ENCODE measurements at regions not wholly inside any gene's neighbourhood (a gene's known extent, or its start where the extent isn't known, plus 50 kb on each side); places are given as distances from the start of the nearest gene placed in this dataset.
A peak's percentile ranks its signal among the peaks of the same experiment; 100 is the strongest.

- no peak for TF ChIP-seq CTCF (IDR thresholded peaks at IDR 0.05; ENCODE audit: insufficient read depth, low read length, poor library complexity, severe bottlenecking)
- Histone ChIP-seq H3K27me3 (replicated peaks; ENCODE audit: control insufficient read depth, insufficient read depth, low read length) (no peaks in the 10 kb centered on the region), H3K4me3 (replicated peaks; ENCODE audit: low read depth, low read length) (no peak overlapping the region), H3K36me3 (ENCODE audit: control insufficient read depth, insufficient read depth, low read length) (no peaks in the 10 kb centered on the region)
- peak; percentile 45 for DNase-seq (ENCODE audit: extremely low read depth, insufficient read length)
Observed at GRCh38 chr12:25041006-25041741, 92.3 kb upstream of the BCAT1 start.

GRCh38 chr12:25040593-25040992, 91.7 kb upstream of the BCAT1 start:
- Histone ChIP-seq H3K27me3 (replicated peaks; ENCODE audit: control insufficient read depth, insufficient read depth, low read length) (no peaks in the 10 kb centered on the region), H3K36me3 (ENCODE audit: control insufficient read depth, insufficient read depth, low read length) (no peaks in the 10 kb centered on the region; the same call in 1 of the 2 replicates), H3K4me3 (replicated peaks; ENCODE audit: low read depth, low read length) (no peak overlapping the region)
- no peak for TF ChIP-seq CTCF (IDR thresholded peaks at IDR 0.05; ENCODE audit: insufficient read depth, low read length, poor library complexity, severe bottlenecking)
- DNase-seq (ENCODE audit: extremely low read depth, insufficient read length): no peak

- Histone ChIP-seq H3K27me3 (replicated peaks; ENCODE audit: control insufficient read depth, insufficient read depth, low read length) (no peaks in the 10 kb centered on the region), H3K4me3 (replicated peaks; ENCODE audit: low read depth, low read length) (no peak overlapping the region), H3K36me3 (ENCODE audit: control insufficient read depth, insufficient read depth, low read length) (no peaks in the 10 kb centered on the region; the same call in 1 of the 2 replicates)
- DNase-seq (ENCODE audit: extremely low read depth, insufficient read length): no peak
- no peak for TF ChIP-seq CTCF (IDR thresholded peaks at IDR 0.05; ENCODE audit: insufficient read depth, low read length, poor library complexity, severe bottlenecking)
Observed at GRCh38 chr12:25034676-25035075, 85.8 kb upstream of the BCAT1 start.

DNA sequence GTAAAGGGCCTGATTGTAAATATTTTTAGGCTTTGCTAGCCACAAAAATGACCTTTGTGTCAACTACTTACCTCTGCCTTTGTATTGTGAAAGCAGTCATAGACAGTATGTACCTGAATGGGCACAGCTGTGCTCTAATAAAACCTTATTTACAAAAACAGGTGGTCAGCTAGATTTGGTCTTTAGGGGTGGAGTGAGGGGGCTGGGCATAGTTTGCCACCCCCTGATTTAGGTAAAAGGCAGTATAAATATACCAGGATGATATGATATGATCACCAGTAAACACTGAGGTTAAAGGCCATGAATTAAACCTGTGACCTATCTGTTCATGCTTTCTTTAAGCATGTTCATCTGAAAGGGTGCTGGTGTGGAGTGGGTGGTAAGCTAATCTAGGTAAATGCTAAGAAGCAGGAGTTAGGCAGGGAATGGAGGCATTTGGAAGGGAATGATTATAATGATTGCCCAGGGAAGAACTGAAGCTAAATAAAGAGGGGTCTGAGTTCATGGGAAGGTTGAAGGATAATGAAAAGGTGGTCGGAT, 77.1 kb upstream of the BCAT1 start:
- Histone ChIP-seq H3K36me3 (ENCODE audit: control insufficient read depth, insufficient read depth, low read length) (no peaks in the 10 kb centered on the region; the same call in 1 of the 2 replicates), H3K27me3 (replicated peaks; ENCODE audit: control insufficient read depth, insufficient read depth, low read length) (no peaks in the 10 kb centered on the region), H3K4me3 (replicated peaks; ENCODE audit: low read depth, low read length) (no peak overlapping the region)
- TF ChIP-seq CTCF (IDR thresholded peaks at IDR 0.05; ENCODE audit: insufficient read depth, low read length, poor library complexity, severe bottlenecking): no peak
- DNase-seq (ENCODE audit: extremely low read depth, insufficient read length): no peak

DNA sequence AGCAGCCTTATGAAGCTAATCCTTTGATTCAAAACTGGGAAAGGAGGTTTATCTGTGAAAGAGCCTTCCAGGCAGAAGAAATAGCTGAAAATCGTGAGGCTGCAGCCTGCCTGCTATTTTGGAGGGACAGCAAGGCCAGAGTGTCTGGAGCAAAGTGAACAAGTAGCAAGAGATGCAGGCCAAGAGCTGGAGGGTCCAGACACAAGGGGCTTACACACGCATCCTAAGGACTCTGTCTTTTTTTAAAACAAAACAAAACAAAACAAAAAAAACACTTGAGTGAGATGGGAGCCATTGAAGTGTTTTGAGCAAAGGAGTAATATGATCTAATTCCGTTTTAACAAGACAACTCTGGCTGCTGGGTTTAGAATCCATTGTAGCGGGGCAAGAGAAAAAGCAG, 76.4 kb upstream of the BCAT1 start:
- H3K27me3 ChIP-seq (replicated peaks; ENCODE audit: control insufficient read depth, insufficient read depth, low read length): no peaks in the 10 kb centered on the region
- H3K36me3 ChIP-seq (ENCODE audit: control insufficient read depth, insufficient read depth, low read length): no peaks in the 10 kb centered on the region; the same call in 1 of the 2 replicates
- DNase-seq (ENCODE audit: extremely low read depth, insufficient read length): no peak
- no peak overlapping the region for H3K4me3 ChIP-seq (replicated peaks; ENCODE audit: low read depth, low read length)
- no peak for TF ChIP-seq CTCF (IDR thresholded peaks at IDR 0.05; ENCODE audit: insufficient read depth, low read length, poor library complexity, severe bottlenecking)

Measured in GM06990 (cell line).